GM21825 (cell line): ENCODE measurements at regions not wholly inside any gene's neighbourhood (a gene's known extent, or its start where the extent isn't known, plus 50 kb on each side); places are given as distances from the start of the nearest gene placed in this dataset.
"Not testable (repeated sequence)": the region's sequence is repeated elsewhere in the genome, so short reads cannot be mapped to it uniquely, and the experiment has no call there.

Experiments
- ATAC-seq: cut with Tn5 transposase; IDR thresholded peaks from one replicate; pipeline ENCODE4 v1.9.1; 2021; ENCODE audit warnings: mild to moderate bottlenecking, moderate library complexity; ENCODE audit not compliant: unreplicated experiment

DNA sequence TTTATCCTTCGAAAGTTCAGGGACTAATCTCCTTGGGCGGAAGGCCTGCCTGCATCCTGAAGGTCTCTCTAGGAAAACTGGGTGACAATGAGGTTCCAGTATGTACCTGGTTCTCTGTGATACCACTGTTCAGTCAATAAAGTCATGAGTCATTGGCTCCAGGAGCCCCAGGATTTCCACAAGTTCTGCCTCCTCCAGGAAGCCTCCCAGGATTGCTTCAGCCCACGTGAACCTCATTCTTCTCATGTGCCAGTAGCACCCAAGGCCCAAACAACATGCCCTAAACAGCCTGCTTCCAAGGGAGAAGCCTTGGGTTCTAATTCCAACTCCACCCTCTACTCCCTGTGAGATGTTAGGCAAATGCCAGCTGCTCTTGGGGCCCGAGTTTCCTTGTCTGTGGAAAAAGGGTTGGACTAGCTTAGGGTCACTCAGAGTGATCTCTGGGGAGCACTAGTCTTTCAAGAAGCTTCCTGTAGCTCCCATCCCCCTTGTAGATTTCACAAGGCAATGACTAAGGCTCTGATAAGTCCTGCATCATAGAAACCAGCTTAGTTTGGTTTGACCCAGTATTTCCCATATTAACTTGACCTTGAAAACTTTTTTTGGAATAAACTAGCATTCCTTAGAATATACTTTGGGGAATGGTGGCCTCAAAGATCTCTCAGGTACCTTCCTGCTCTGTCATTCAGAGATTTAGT is 118.3 kb upstream of the ATP2B2 start:
- no peak for ATAC-seq

DNA sequence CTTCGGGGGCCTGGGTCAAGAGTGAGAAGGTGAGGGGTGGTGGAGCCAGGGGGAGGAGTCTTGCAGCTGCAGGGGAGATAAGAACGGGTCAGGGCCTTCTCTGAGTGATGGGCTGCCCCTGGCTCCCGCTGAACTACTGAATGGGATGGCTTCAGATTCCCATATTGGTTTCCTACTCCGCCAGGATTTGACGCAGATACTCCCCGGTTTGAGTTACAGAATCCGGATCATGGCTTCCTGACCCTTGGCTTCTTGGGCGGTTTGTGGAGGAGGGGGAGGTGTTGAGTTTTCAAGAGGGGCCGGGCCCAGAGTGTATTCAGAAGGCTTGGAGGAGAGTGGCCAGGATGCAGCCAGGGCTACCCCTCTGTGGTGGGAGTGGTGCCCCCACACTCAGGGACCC is 119.9 kb upstream of the ATP2B2 start:
- ATAC-seq = no peak

DNA sequence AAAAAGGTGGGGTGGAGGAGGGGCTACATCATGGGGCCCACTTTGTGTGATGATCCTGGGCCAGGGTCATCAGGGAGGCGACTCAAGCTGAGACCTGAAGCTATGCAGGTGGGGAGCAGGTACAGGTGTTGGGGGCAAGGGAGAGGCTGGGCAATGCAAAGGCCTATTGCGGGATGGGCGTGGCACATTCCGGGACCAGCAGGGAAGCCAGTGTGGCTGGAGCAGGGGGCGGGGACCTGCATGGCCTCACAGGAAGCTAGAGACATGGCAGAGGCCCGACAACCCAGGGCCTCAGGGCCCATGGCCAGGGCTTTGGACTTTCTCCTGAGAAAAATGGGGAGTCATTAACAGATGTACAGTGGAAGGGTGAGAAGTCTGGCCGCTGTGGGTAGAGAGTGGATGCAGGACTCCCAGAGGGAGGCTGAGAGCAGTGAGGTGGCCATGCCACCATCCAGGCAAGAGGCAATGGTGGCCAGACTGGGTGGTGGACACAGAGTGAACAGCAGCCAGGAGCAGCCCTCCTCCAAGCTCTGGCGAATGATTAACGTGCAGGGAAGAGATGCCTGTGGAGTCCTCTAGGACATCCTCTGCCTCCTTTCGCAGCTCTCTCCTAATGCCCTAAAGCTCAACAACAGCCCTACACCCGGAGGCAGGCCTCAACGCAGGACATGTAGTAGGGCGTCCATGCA is 122.6 kb upstream of the ATP2B2 start:
- no peak for ATAC-seq

DNA sequence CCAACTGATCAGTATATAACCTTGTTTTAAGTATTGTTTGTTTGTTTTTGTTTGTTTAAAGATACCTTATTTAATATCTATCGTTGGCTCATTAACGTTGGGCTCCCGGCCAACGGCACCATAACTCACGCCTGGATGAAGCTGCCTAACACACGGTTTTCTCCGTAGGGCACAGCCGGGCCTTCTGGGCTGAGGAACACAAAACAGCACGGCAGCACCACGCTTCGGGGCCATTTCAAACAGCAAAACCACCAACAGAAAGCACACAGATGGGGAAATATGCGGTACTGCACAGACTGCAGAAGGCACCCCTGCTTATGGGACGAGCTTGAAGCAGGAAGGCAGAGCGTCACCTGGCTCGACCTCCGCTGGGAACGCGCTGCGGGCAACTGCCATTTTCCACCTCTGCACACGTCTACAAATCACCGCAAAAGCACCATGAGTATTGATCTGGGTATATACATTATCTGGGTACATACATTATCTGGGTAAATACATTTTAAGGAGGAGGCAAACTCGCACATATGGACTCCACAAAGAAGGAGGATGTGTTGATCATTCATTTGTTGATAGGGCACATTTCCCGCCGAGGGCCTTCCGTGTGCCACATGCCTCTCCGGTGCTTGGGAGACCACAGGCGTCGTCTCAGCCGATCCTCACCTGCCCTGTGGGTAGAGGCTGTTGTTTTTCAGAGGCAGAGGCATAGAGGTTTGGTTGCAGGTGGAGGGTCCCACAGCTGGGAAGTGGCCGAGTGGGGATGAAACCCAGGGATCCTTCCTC is 123.7 kb upstream of the ATP2B2 start:
- no peak for ATAC-seq

DNA sequence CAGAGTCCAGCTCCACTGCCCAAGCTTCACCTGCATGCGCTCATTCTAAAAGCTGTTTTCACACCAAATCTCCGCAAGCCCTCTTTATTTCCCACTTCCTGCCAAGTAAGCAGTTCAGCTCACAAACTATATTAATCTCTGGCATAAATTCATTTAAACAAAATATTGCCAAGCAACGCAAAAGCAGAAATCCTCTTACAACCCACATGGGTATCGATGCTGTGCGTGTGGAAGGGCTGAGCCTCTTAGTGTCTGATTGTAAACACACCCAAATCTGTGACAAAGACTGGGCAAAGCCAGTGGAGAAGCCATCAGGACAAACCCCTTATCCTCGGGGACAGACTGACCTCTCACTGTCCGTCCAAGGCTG is 124.3 kb upstream of the ATP2B2 start:
- no peak for ATAC-seq

DNA sequence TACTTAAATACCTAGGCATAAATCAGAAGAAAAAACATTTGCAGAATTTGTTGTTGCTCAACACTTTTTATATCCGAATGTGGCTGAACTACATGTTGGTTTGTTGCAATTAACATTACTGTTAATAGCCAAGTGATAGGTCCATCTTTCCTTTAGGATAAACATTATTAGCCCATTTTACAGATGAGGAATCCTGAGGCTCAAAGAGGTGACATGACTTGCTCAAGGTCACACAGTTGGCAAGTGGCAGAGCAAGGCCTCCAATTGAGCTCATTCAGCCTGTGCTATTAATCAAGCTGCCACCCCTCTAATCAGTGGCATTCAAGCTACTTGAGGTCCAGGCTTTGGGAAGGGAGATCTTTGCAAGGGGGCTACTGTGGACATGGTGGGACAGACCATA is 125.8 kb upstream of the ATP2B2 start:
- no peak for ATAC-seq

DNA sequence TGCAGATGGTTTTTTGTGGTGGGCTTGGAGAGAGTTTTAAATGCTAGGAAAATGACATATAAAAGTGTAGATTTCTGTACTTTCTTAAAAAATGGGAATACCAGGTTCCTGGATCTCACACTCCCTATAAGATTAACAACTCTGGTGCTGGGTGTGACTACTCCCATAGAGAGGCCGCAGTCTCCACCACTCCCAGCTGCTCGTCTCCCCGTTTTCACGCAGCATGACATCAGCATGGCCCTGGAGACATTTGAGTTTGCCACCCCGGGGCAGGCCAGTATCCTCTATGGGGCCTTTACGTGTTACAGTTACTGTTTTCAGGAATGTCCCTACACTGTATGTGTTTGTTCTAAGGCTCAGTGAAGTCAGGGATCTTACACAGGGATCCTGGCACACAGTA is 126.7 kb upstream of the ATP2B2 start:
- ATAC-seq = no peak

DNA sequence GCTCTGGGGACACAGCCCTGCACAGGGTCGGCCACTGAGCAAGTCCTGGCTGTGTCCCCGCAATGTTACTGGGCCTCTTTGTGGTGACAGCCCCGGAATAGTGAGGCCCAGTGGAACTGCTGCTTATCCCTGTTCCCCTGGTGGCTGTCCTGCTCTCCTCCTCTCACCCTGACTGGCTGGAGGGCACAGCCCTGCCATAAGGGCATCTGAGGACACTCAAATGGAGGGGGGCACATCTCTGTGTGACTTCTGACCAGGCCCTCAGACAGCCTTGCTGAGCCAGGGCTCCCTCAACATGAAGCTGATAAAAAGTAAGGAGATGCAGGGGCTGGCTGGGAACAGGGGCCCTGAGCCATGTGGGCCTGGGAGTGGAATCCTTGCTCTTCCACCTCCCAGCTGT is 127.4 kb upstream of the ATP2B2 start:
- no peak for ATAC-seq

DNA sequence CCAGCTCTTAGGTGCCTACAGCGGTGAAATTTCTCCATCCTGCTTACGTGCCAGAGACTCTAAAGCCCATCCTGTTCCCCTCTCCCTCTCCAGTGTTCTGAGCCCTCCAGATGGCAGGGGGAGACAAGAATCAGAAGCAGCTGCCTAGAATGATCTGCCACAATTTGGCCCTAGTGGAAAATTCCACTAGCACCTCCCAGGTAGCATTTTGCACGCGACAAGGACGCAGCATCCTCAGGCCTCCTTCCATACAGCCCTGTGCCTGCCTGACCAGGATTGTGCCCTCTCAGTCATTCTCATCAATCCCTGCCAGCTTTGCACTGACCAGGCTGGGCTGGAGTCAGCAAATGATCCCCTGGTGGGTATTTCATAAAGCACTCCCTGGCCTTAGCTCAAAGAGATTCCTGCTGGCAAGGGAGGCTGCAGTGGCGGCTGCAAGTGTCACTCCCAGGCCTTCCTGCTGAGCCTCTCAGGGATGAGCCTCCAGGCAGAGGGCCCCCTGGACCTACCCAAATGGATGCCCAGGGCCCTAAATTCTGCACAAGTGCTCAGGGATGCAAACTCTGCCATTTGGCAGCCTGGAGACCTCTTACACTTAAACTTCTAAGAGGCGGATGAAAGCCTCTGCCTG is 130.2 kb upstream of the ATP2B2 start:
- no peak for ATAC-seq

DNA sequence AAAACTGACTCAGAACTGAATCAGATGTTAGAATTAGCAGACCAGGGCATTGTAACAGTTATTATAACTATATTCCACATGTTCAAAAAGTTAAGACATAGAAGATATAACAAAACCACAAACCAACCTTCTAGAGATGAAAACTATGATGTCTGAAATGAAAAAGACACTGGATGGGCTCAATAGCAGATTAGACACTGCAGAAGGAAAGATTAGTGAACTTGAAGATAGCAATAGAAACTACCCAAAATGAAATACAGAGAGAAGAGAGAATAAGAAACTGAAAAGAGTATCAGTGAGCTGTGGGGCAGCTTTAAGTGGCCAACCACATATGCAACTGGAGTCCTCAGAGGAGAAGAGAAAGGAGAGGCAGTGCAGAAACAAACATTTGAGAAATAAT is 132.0 kb upstream of the ATP2B2 start:
- no peak for ATAC-seq

DNA sequence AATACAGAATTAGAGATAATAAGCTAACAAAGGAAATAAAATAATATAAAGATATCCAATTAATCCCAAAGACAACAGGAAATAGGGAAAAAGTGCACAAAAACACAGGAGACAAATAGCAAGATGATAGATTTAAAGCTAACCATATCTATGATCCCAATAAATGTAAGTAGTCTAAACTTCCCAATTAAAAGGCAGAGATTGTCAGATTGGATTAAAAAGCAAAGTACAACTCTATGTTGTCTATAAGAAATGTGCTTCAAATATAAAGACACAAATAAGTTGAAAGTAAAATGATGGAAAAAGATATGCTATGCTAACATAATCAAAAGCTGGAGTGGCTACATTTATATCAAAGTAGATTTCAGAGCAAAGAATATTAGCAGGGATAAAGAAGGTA is 133.1 kb upstream of the ATP2B2 start:
- ATAC-seq = no peak

DNA sequence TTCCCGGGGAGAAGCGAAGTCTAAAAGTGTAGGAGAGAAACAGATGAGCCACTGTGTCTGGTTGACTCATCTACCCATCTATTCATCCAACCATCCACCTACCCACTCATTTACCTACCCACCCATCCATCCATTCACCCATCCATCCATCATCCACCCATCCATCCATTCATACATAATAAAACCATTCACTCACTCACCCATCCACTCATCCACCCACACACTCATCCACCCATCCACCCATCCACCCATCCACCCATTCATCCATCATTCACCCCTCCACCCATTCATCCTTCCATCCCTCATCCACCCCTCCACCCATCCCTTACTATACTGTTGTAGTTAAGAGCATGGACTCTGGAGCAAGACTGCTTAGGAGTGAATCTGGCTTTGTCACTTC is 136.4 kb upstream of the ATP2B2 start:
- ATAC-seq = no peak

DNA sequence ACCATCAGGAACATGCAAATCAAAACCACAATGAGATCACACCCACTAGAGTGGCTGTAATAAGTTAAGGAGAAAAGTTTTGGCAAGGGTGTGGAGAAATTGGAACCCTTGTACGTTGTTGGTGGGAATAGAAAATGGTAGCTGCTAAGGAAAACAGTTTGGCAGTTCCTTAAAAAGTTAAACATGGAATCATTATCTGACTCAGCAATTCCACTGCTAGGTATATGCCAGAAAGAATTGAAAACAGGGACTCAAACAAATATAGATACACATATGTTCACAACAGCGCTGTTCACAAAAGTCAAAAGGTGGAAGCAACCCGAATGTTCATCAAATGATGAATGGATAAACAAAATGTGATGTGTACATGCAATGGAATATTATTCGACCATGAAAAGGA is 138.8 kb upstream of the ATP2B2 start:
- ATAC-seq = no peak

DNA sequence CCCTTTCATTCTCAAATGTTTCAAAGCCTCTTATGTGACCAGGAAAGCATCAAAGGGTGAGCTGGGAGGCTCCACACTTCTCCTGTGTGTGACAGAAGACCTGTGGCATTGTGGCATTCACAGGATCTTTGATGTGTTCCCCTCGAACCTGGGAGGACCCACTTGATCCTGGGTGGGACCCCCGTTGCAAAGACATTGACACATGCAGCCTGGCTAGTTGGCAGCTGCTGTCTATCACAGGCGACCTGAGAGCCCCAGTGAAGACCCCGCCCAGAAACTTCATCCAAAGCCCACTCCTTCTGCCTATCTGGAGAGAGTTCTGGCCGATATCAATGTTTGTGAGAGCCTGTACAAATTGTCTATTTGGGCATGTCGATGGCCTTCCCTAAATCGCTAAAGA is 140.4 kb upstream of the ATP2B2 start:
- ATAC-seq = no peak

DNA sequence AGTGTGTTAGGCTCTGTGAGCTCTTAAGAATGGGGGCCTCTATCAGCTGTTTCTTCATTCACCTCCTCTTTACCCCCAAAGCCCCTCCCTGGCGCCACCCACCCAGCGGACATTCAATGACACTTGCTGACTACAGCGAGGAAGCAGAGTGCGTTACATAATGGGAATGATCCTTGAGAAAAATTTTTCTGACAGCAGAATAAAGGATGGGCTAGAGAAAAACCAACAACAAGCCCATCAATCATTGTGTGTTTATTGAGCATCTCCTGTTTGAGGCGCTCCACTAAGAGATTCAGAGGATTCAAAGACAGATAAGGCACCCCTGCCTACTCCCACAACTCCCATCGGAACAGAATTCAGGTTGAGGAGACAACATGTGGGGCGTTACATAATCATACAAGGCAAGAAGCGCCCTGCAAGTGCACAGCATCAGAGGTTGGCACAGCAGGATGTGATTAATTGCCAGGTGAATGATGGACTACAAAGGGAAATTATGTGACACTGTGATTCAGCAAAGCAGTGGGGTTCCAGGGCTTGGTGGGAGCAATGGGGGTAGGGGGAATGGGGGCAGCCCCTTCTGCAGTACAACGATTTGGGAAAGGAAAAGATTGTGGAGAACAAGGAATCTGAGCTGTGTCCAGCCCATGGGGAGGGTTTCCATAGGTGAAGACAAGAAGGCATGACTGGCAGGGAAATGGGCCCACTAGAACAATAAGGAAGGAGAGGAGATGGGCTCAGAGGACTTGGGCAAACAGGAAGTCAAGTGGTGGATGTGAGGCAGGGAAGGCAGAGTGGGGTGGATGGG is 141.3 kb upstream of the ATP2B2 start:
- no peak for ATAC-seq

DNA sequence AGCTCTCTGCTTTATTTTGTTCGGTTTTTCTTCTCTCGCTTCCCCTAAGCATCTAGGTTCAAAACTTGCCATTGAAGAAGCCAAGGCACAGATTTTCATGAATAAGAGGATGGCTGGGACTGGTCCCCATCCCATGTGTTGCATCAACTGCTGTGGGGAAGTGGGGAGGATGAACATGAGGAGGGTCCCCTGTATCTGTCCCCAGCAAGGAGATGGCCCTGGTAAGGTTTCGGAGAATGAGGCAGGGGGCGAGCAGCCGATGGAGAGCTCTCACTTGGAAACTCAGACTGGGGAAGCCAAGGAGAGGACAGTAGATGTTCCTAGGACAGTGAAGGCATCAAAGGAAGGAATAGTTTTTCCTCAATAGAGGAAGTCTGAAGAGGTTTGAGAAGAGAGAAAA is 142.0 kb upstream of the ATP2B2 start:
- ATAC-seq = no peak

DNA sequence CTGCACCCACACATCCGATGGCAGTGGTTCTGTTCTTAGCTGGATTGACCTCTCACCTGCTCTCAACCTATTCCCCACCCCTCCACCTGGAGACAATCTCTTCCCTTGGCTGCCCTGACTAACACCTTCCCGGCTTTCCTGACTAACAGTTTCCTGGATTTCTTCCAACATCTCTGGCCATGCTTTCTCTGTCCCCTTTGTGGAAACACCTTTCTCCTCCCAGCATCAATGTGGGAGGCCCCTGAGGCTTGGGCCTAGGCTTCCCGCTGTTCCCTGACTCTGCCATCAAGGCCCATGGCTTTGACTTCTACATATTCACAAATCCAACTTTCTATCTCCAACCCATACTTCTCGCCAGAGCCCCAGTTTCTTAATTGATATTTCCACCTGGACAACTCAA is 142.8 kb upstream of the ATP2B2 start:
- ATAC-seq = no peak

DNA sequence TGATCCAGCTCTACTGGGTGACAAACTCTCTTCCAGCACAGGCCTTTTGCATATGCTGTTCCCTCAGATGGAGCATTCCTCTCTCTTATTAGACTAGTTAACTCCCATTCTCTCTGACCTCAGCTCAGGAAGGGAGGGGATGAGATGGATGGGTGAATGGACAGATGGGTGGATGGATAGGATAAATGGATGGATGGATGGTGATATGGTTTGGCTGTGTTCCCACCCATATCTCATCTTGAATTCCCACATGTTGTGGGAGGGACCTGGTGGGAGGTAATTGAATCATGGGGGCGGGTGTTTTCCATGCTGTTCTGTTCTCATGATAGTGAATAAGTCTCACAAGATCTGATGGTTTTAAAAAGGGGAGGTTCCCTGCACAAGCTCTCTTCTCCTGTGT is 144.1 kb upstream of the ATP2B2 start:
- ATAC-seq = not testable (repeated sequence)

DNA sequence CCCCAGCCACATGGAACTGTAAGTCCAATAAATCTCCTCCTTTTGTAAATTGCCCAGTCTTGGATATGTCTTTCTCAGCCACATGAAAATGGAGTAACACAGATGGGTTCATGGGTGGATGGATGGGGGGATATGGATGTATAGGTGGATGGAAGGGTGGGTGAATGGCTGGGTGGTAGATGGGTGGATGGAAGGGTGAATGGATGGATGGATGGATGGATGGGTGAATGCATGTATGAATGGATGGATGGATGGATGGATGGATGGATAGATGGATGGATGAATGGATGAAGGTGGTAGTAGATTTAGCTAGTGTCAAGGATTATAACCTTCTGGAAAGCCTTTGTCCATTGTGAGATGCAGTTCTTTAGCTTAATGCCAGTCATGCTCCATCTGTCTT is 146.1 kb upstream of the ATP2B2 start:
- ATAC-seq = no peak

DNA sequence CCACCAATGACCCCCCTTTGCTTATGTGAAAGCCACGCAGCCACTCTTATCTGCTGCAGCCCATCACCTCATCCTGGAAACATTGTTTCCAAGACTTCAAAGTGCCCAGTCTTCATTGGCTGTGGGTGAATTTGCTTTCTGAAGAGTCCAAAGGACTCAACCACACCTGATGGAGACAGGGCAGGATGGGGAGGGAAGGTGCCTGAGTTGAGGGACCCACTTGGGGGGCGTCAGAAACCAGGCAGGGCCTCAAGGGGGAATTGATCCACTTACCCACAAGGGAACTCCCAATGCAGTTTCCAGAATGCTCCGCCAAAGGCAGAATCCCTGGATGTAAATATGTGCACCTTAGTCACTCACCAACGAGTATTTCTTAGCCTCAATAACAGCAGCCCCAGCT is 147.9 kb upstream of the ATP2B2 start:
- ATAC-seq = no peak
